Vagina (tissue), 2 donors: ENCODE measurements at regions not wholly inside any gene's neighbourhood (a gene's known extent, or its start where the extent isn't known, plus 50 kb on each side); places are given as distances from the start of the nearest gene placed in this dataset.

Source experiments
- CTCF ChIP-seq, 3 experiments: fragments of 450-650 bp in 2 of 3; fragments of 200-600 bp in 1 of 3; sonication (generic) in 1 of 3; IDR thresholded peaks; one replicate each; pipeline ENCODE4 v1.5.1; 2017 to 2019; ENCODE audit warnings: antibody characterized with exemption in 3 of 3, mild to moderate bottlenecking in 2 of 3, moderate library complexity in 2 of 3
- POLR2A ChIP-seq, 2 donors: fragments of 450-650 bp; IDR thresholded peaks; one replicate each; pipeline ENCODE4 v1.6.1; 2017; ENCODE audit warnings: antibody characterized with exemption in 2 of 2, mild to moderate bottlenecking in 2 of 2, moderate library complexity in 2 of 2
- POLR2AphosphoS5 ChIP-seq, 2 donors: sonication (generic); formaldehyde crosslinking; IDR thresholded peaks; one replicate each; pipeline ENCODE4 v1.9.0; 2017; ENCODE audit warnings: antibody characterized with exemption in 2 of 2, mild to moderate bottlenecking in 2 of 2, low read depth in 1 of 2; ENCODE audit not compliant: insufficient read depth in 1 of 2

- TF ChIP-seq POLR2A (IDR thresholded peaks at IDR 0.05) (no peak), CTCF (IDR thresholded peaks at IDR 0.05) (no peak), POLR2AphosphoS5 (IDR thresholded peaks at IDR 0.05; ENCODE audit: insufficient read depth in 1 of 2, low read depth in 1 of 2) (no peak)
Measured at GRCh38 chr10:65430979-65431378, 1494.9 kb upstream of the LRRTM3 start.
